Activated B cell treated with CpG ODN at 0.5 μM for 24 hours (primary cell): ENCODE measurements at regions not wholly inside any gene's neighbourhood (a gene's known extent, or its start where the extent isn't known, plus 50 kb on each side); places are given as distances from the start of the nearest gene placed in this dataset.

ENCODE experiments used
- ATAC-seq: fragments of 200-7000 bp; cut with Tn5 transposase; one replicate; pipeline ENCODE4 v1.10.0; 2021; ENCODE audit warnings: low read depth, mild to moderate bottlenecking, moderate library complexity
- CTCF ChIA-PET: fragments of 350-600 bp; sonication (Branson Sonifier 250); formaldehyde crosslinking; loops from one replicate; lab custom pipeline; 2021; ENCODE audit warnings: antibody characterized with exemption; lab: Charles Lee
- POLR2A ChIA-PET: fragments of 350-600 bp; sonication (Branson Sonifier 250); formaldehyde crosslinking; loops from one replicate; lab custom pipeline; 2021; ENCODE audit warnings: antibody characterized with exemption; lab: Charles Lee
- DNase-seq: peaks from one replicate; pipeline ENCODE4 v3.0.0; 2022
- H3K27ac Mint-ChIP-seq: one replicate; pipeline ENCODE4 v1.8.0; 2020; ENCODE audit warnings: mixed read lengths
- H3K27me3 Mint-ChIP-seq: one replicate; pipeline ENCODE4 v1.8.0; 2021; ENCODE audit warnings: mixed read lengths
- H3K36me3 Mint-ChIP-seq: one replicate; pipeline ENCODE4 v1.8.0; 2021; ENCODE audit warnings: low read depth, mixed read lengths
- H3K4me1 Mint-ChIP-seq: one replicate; pipeline ENCODE4 v1.8.0; 2021; ENCODE audit warnings: mixed read lengths
- H3K4me3 Mint-ChIP-seq: one replicate; pipeline ENCODE4 v1.8.0; 2020; ENCODE audit warnings: mild to moderate bottlenecking, mixed read lengths
- H3K9me3 Mint-ChIP-seq: one replicate; pipeline ENCODE4 v1.8.0; 2020; ENCODE audit warnings: mixed read lengths
- CTCF ChIP-seq: fragments of 200-600 bp; IDR thresholded peaks from one replicate; pipeline ENCODE4 v1.8.0; 2022; ENCODE audit warnings: antibody characterized with exemption, mild to moderate bottlenecking
- intact Hi-C: fragments of 100-400 bp; cut with micrococcal nuclease; formaldehyde crosslinking; loops from one replicate; pipeline ENCODE4 v1.15.1; 2024

GRCh38 chr2:41908349-41908748, 139.5 kb upstream of the PKDCC start:
- Mint-ChIP-seq H3K4me3 (no peak overlapping the region), H3K9me3 (no peaks in the 10 kb centered on the region), H3K36me3 (no peaks in the 10 kb centered on the region), H3K27ac (no peak overlapping the region), H3K4me1 (no peaks in the 10 kb centered on the region), H3K27me3 (peaks cover 33% of the 10 kb centered on the region)
- intact Hi-C loops, result no loop called here
- no peak for DNase-seq
- ATAC-seq, result no peak
- ChIA-PET CTCF (no interaction called here), POLR2A (no interaction called here)
- no peak for TF ChIP-seq CTCF

- Mint-ChIP-seq H3K9me3 (no peaks in the 10 kb centered on the region), H3K36me3 (no peaks in the 10 kb centered on the region), H3K4me1 (no peaks in the 10 kb centered on the region), H3K27me3 (peaks cover 28% of the 10 kb centered on the region), H3K27ac (no peak overlapping the region), H3K4me3 (no peak overlapping the region)
- ChIA-PET POLR2A (no interaction called here), CTCF (no interaction called here)
- intact Hi-C loops, result no loop called here
- no peak for ATAC-seq
- no peak for TF ChIP-seq CTCF
- DNase-seq, result no peak
These were observed 138.2 kb upstream of the PKDCC start for GRCh38 chr2:41909584-41909983.

- Mint-ChIP-seq H3K9me3 (no peaks in the 10 kb centered on the region), H3K27ac (no peak overlapping the region), H3K27me3 (peaks cover 26% of the 10 kb centered on the region), H3K36me3 (no peaks in the 10 kb centered on the region), H3K4me3 (no peak overlapping the region), H3K4me1 (no peaks in the 10 kb centered on the region)
- ATAC-seq, result no peak
- DNase-seq, result no peak
- intact Hi-C loops, result no loop called here
- POLR2A ChIA-PET, result no interaction called here
- CTCF ChIA-PET, result no interaction called here
- TF ChIP-seq CTCF, result no peak
These were observed 137.7 kb upstream of the PKDCC start for GRCh38 chr2:41910126-41910525.

GRCh38 chr2:41911033-41911432, 136.8 kb upstream of the PKDCC start:
- ChIA-PET POLR2A (interaction anchor here (0.6 kb wide), 1 partner anchor 32 kb away, joined by 3 read pairs; no protein-coding TSS in a partner anchor), CTCF (interaction anchor here (0.5 kb wide), 1 partner anchor 371 kb away, joined by 3 read pairs; no protein-coding TSS in a partner anchor)
- ATAC-seq (no peak), DNase-seq (no peak)
- no peaks in the 10 kb centered on the region for H3K36me3 Mint-ChIP-seq
- H3K4me3 Mint-ChIP-seq, result no peak overlapping the region
- H3K4me1 Mint-ChIP-seq, result no peaks in the 10 kb centered on the region
- H3K27me3 Mint-ChIP-seq, result peaks cover 22% of the 10 kb centered on the region
- no peak for TF ChIP-seq CTCF
- H3K27ac Mint-ChIP-seq, result no peak overlapping the region
- intact Hi-C loops, result no loop called here
- H3K9me3 Mint-ChIP-seq, result no peaks in the 10 kb centered on the region

- CTCF ChIA-PET, result no interaction called here
- intact Hi-C loops, result no loop called here
- Mint-ChIP-seq H3K36me3 (no peaks in the 10 kb centered on the region), H3K27me3 (peaks cover 15% of the 10 kb centered on the region), H3K9me3 (no peaks in the 10 kb centered on the region), H3K27ac (no peak overlapping the region), H3K4me3 (no peak overlapping the region), H3K4me1 (no peaks in the 10 kb centered on the region)
- TF ChIP-seq CTCF, result no peak
- ATAC-seq (no peak), DNase-seq (no peak)
- POLR2A ChIA-PET, result no interaction called here
These were observed 135.5 kb upstream of the PKDCC start for GRCh38 chr2:41912337-41912736.
